CD4-positive, alpha-beta T cell treated with Interleukin-4 for 4 hours (primary cell): ENCODE measurements at regions not wholly inside any gene's neighbourhood (a gene's known extent, or its start where the extent isn't known, plus 50 kb on each side); places are given as distances from the start of the nearest gene placed in this dataset.

Source experiments
- DNase-seq: peaks from one replicate; pipeline ENCODE4 v3.0.0-alpha.2; 2020

DNA sequence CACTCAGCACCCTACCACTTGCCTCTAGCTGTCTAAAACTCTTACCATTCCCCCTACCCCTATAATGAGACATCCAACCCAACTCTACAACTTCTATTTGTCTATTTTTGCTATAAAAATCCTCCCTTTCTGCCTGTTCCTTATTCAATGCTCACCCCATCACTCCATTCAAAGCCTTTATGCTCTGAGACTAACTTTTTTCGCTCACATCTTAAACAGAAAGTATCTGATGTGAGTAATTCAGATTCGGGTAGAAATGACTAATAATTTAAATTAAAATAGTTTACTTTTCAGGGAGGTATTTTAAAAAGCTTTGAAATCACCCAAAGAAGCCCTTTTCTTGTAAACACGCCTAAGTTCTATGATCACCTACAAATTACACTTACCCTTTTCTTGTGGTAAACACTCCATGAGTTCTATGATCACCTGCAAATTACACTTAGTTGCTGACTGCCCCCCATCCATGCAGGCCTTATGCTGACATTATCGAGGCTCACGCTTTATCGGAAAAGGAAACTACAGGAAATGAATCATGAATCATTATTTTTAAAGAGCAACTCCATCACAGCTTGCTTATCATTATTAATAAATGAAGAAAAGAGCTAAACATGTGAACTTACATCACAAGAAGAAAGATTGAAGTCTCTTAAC lies 168.7 kb upstream of the PPP1R2C start:
- peak; percentile 81 for DNase-seq

GRCh38 chrX:42948723-42949657 lies 171.0 kb upstream of the PPP1R2C start:
- DNase-seq: peak; percentile 85

- no peak for DNase-seq
Measured at GRCh38 chrX:42951747-42952146, 173.8 kb upstream of the PPP1R2C start.

GRCh38 chrX:42952621-42953020 lies 174.7 kb upstream of the PPP1R2C start:
- no peak for DNase-seq

- DNase-seq: no peak
Measured at GRCh38 chrX:42954880-42955279, 176.9 kb upstream of the PPP1R2C start.

DNA sequence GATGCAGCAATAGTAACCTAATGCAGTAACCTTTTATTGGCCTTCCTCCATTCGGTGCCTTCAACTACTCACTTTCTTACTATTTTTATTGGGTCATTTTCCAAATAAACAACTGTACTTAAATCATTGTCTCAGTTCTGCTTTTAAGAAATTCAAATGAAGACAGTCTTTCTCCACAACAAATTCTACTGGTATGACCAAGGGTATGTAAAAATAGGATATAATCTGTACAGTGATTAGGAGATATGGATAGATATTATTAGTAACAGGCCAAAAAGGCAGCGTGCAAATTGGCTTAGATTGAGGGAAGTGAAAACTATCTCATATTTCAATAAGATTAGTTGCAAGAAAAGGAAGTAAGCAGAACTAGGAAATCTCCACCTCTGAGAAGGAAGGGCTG lies 177.4 kb upstream of the PPP1R2C start:
- no peak for DNase-seq

GRCh38 chrX:42967681-42968300 lies 189.8 kb upstream of the PPP1R2C start:
- no peak for DNase-seq

DNA sequence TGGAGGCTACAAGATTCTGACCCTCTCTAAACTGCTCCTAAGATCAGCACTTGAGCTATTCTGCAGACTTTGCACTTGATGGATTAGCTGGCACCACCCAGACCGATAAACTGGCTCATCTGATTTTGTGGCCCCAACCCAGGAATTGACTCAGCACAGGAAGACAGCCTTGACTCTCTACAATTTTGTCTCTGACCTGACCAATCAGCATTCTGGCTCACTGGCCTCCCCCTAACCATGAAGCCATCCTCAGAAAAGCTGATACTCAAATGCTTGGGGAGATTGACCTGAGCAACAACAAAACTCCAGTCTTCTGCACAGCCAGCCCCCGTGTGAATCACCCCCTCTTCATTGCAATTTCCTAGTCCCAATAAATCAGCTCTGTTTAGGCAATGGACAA lies 195.4 kb upstream of the PPP1R2C start:
- DNase-seq: no peak

- no peak for DNase-seq
Measured at GRCh38 chrX:42975906-42976305, 197.9 kb upstream of the PPP1R2C start.

DNA sequence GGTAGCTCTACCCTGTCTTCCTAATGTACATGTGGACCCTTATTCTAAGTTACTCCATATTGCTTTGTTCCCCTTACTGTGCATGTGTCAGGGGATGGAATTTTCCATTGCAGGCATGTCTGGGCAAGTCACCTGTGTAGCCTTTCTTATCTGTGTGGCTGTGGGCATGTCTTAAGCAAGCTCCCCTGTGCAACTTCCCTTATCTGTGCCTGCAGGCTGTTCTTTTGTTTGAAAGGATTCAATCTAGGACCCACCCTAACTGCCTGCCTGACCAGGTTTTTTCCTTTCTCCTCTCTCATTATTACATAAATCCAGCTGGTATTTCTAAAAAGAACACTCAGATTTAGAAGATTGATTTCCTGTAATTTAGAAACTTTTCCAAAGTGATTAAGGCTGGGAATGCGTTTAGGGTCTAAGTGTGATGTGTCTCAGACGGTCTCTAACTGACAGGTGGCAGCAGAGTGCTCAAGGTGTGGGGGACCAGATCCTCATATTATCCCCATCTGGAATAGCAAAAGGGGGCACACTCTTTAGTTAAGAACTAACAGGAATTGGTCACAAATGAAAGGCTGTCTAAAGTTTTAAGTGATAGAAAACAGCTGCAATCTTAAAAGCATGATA lies 198.9 kb upstream of the PPP1R2C start:
- DNase-seq: no peak

GRCh38 chrX:42978655-42979379 lies 200.9 kb upstream of the PPP1R2C start:
- DNase-seq: no peak

DNA sequence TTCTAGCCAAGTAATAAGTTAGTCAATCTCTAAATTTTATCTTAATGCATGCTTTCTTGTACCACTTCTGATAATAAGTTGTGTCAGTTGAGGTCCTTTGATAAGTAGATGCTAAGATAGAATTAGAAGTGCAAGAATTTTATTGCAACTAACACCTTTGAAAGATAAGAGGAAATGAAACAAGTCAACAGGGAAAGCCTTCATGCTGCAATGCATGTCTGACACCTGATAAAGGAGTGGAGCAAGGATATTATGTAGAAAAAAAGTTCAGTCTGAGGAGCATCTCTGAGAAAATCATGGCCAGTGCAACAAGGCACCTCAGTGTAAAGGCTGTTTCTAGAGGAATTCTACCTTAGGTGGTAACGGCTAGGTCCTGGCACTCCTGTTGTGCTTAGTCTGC lies 210.7 kb upstream of the PPP1R2C start:
- DNase-seq: no peak

DNA sequence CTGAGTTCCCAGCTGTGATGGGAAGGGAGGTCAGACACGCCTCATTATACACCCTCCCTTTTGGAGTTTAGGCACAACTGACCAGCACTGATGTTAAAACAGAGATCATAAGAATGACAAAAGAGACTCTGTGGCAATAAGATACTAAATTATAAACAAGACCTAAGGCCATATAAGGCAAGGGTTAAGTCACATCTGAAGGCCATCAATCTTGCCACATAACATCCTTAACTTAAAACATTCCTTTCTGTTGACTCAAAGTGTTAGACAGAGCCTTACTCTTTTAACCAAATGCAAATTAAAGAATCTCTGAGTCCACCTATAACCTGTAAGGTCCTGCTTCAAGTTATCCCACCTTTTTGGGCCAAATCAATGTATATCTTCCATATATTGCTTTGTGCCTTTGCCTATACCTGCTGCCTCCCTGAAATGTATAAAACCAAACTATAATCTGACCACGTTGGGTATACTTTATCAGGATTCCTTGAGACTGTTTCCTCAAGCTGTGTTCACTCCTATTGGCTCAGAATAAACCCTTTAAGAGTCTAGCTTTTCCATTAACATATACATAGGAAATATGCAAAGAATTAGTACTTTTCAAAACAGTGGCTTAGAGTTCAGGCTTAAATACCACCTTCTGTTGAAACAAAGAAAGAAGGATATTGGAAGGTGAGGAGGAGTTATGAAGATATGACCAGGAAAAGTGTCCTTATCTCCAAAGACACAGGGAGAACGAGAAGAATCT lies 214.4 kb upstream of the PPP1R2C start:
- DNase-seq: no peak

DNA sequence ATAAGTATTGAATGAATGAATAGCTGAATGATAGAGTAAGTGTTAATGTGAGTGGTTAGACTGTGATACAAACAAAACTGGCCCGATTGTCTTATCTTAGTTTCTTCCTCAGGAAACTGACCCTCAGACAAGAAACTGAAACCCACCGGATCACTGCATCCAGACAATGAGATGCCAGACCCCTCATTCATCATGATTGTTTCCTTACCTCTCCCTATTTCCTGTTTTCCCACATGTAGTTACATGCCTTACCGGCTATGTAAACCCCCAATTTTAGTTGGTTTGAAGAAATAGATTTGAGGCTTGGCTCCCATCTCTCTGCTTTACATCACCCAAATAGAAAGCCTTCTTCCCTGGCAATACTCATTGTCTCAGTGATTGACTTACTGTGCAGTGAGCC lies 218.9 kb upstream of the PPP1R2C start:
- DNase-seq: no peak

DNA sequence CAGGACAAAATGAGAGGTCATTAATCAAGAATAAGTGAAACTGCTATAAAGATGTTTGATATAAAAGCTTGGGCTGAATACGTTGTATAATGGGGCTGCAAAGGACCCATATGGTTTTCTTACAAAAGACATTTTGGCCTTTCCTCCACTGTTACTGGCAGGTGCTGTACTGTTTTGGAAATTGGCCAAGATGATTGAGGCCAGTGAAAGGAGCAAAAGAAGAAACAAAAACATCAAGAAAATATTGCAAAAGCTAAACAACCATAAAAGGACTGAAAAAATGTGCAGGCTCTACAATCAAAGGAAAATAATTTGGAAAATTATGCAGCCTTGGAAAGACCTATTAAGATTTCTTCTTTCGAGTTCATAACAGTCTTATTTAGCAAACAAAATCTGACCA lies 222.2 kb upstream of the PPP1R2C start:
- no peak for DNase-seq

DNA sequence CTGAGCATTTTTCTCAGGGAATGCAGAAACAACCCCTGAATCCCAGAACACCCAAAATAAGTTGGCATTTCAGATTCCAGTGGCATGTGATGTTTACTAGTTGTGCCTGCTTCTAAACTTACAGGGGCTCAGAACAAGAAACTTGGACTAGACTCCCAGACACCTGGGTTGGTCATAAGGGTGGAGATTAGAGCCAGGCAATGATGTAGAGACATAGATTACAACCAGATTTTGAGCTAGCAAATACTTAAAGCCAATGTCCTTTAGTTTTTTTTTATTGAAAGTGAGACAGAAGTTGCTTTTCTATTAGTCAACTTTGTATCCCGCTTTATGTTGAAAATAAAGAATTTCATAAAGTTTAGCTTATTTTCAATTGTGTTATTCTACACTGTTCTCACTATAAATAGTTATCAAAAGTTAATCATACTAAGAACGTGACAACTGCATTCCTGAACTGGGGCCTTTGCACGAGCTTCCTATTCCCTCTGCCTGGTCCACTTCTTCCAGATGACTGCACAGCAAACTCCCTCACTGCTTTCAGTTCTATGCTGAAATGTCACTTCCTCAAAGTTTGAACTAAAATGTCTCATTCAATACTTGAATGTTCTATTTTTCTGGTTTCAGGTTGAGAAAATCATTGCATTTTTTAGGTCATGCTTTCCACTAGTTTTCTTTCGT lies 224.7 kb upstream of the PPP1R2C start:
- DNase-seq: no peak

DNA sequence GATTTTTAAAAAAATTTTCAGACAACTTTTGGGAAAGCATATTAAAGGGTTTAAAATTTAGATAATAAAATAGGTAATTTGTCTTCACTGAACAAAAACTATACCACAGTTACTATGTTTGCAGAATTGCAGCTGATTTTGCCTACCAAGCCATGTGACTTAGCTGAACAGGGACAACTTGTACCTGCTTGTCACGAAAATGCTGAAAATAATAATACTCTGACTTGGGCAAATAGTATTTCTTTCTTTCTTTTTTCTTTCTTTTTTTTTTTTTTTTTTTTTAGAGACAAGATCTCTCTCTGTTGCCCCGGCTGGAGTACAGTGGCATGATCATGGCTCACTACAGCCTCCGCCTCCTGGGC lies 225.2 kb upstream of the PPP1R2C start:
- no peak for DNase-seq

DNA sequence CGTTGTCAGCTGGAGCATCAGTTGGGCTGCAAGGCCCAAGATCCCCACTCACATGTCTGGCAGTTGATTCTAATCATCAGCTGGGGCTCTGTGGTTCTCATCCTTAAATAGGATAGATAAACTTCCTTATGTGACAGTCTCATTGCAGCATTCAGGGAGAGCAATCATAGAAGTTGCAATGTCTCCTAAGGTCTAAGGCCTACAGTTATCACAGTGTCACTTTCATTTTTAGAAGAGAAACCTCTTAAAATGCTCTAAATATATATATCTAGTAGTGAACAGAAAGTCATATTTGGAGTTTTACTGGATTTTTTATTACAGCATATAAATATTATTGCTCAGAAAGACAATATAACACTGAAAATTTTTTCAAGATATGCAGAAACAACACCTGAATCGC lies 226.0 kb upstream of the PPP1R2C start:
- no peak for DNase-seq

DNA sequence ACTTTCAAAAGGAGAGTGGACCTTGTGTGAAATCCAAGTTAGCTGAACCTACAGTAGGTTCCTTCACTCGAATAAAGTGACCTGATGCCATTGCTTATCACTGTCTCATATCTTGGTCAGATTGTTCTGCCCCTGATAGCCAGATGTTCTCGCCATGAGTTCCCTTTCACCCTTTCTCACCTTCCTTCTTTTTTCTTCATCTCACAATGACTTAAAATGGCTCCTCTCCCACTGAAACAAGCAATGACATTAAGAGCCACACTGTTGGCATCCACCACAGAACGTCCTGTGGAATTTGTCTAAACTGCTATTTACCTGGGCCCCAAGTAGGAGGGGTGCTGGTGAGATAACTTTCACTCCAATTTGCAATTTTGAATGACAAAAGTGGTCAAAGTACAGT lies 227.6 kb upstream of the PPP1R2C start:
- DNase-seq: no peak

DNA sequence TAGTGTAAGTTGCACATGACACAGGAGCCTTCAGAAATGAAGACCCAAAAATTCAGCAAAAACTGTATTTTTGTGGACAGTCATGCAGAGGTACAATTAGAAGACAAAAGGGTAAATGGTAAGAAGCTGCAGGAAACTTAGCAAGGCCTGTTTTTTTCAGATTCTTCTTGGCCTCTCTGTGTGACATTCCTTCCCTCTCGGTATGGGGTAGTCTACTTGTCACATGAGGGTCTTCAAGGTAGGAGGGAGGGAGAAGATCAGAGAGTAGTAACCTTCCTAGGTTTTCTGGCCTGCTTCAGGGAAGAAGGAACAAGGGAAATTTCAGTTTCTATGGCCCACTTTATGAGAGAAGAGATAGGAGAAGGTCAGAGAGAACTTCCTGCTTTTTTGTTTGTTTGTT lies 230.4 kb upstream of the PPP1R2C start:
- DNase-seq: no peak

DNA sequence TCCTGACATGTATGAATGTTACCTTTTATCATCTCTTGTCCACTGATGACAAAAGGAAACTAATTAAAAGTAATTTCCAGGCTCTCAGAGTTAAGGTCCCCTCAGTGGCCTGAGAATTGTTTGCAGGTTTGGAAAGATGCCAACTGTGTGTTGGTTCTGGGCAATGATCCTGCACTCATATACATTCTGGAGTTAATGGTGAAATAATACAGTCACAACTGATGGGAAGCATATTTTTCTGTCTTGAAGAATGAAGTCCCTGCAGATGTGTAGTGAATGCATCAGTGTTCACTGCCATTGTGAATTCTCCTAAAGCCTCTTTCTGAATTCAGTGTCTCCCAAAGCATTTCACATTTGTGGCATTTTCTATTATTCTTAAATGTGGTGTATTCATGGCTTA lies 238.1 kb upstream of the PPP1R2C start:
- no peak for DNase-seq

GRCh38 chrX:43018031-43018430 lies 240.1 kb upstream of the PPP1R2C start:
- no peak for DNase-seq
